GM18867 (cell line): ENCODE measurements at regions not wholly inside any gene's neighbourhood (a gene's known extent, or its start where the extent isn't known, plus 50 kb on each side); places are given as distances from the start of the nearest gene placed in this dataset.

Source experiments
- ATAC-seq: cut with Tn5 transposase; IDR thresholded peaks from one replicate; pipeline ENCODE4 v1.9.1; 2021; ENCODE audit warnings: mild to moderate bottlenecking, moderate library complexity; ENCODE audit not compliant: unreplicated experiment

DNA sequence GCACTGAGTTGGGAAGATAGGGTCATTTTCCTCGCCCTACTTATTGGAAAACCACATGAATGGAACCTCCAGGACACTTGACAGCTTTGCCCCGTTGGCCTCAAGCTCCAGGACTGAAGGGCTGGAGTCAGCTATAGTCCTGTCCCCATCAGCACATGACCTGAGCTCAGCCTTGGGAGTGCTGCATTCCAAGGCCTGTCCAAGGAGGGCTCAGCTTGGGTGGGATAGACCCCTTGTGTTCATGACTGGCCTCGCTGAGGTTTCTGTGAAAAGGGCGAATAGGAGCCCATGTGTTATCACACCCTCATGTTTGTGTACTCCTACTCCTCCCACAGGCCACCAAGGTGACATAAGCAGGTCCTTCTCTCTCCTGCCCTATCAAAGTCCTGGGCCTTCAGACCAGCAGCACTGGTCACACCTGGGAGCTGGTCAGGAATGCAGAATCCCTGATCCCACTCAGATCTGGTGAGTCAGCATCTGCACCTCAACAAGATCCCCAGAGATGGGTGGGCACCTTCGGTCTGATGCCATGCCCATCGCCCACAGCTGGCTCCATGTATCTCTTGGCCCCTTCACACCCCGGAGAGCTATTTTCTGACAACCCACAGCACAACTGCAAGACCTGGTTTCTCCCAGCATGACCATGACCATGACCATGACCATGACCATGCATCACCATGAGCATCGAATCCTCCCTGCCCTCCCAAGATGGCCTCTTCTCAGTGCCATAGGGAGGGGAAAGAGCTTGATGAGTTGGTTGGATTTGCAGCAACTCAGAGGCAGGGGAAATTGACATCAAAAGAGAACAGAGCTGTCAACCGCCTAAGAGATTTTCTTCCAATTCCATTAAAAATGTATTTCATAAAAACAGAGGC, 83.0 kb upstream of the RAB6C start:
- ATAC-seq = no peak

DNA sequence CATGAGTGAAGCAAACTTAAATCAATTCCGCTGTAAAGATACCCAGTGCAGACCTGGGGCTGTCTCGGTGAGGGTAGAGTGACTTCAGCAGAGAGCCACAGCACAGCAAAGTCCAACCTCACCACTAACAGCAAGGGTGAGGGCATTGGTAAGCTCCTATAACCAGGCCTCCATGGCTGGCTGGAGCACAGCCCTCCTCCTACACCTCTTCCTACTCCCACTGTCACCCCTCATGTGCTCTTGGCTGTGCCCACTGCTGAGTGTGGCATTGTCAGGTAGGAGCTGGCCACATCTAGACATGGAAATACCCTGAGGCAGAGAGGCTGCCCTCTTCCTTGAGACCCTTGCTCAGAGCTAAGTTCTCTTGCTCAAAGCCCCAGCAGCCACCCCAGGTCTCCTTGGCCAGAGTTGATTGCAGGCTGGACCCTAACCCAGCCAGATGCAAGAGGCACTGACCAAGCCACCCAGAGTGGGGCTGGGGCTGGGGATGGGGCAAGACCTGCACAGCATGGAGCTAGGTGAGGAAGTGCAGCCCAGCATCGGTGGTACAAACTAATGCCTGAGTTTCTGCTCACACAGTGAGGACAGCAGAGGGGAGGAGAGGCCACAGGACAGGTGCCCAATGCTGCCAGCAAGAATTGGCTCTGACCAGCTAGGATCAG, 77.6 kb upstream of the RAB6C start:
- ATAC-seq = no peak

DNA sequence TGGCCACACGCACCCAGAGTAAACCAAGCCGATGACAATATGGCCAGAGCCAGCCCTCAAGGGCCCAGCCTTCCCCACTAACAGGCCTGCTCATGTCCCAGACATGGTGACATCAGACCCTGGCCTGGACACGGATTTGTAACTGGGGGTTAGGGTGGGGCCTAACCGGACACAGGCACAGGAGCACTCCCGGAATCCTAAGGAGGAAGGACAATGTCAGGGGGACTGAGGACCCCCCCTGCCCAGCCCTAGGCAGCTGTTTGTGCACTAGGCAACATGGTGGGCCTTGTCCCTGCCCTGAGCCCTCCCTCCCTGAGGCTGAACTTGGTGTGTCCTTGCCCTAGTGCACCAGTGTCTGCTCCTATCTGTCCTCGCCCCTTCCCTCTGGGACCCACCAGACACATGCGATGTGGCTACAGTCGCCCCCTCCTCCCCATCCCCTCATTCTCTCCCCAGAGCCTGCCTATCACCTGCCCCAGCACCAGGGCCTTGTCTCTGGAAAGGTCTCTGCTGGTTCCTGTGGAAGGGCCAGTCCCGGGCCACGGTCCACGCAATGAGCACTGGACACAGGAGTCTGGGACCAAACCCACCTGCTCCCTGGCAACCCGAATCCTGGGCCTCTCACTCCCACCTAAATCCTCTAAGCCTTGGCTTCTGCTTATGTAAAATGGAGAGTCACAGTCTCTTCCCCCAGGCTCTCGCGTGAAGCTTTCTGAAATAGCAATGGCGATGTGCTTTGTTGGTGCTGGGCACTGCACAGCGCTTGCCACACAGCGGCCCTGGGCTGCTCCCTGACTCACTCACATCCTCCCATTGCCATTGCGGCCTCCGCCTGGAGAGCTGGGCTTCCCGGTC, 76.5 kb upstream of the RAB6C start:
- no peak for ATAC-seq

DNA sequence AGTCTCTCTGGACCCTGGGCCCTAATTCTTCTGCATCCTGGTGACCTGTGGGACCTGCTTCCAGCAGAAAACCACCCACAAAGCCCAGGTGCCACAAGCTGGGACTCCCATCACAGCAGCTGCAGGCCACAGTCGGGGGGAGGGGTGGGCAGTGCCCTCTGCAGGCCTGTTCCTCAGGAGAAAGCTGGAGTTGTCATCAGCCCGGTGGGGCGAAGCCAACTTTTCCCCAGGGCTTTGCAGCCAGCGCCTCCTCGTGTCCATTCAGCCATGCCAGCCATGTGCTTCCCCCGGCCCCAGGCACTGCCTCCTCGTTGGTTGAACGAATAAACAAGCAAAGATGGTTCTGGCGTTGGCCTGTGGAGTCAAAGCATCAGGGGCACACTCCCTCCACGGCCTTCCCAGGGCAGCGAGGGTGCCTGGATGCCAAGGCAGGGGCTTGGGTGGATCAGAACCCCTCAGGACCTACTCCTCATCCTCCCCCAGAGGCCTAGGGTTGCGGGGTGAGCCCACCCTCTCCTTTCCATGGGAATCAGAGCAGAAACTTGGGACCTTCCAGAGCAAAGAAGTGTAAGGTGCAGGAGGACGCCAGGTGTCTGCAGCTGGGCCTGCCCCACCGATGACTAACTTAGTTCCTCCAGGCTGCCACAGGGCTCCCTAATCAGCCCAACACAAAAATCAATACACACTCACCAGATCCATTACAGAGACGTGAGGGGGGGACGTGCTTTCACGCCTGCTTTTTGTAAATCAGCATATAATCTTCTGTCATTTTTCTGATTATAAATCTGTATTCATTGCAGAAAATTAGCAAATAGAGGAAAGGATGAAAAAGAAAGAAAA, 75.7 kb upstream of the RAB6C start:
- ATAC-seq = no peak

DNA sequence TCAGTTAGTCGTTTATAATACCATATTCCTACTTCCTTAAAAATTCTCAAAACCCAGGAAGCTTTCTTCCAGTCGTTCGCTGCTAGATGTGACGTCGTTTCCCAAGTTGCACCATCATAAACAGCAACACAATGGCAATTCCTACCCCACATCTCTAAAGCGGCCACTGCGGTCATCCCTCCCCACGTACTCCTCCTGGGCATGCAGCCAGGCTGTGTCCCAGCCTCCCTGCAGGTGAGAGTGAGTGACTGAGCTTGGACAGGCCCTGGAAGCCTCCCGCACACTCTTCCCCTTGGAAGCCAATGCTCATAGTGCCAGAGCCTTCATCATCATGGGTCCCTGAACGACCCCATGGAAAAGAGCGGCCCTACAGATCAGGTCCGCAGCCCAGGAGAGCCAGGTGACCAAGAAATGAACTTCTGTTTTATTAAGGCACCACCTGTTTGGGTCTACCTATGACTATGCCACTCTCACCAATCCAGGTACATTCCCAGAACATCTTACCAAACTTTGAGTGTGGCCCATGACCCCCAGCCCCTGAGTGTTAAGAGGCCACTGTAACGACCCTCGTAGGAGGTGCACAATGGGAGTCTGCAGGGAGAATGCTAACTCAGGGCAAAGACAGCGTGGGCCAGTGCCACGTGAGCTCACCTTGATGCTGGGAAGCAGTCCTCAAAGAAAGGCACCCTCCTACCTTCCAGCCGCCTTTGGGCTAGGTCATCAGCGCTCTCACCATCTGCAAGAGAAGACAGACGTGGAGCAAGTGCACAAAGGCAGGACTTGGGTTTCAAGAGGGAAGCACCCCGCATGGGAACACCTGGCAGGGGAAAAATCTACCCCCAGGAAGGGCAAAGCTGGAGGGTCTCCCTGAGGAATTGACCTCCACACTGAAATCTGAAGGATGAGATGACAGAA, 74.7 kb upstream of the RAB6C start:
- ATAC-seq = no peak

DNA sequence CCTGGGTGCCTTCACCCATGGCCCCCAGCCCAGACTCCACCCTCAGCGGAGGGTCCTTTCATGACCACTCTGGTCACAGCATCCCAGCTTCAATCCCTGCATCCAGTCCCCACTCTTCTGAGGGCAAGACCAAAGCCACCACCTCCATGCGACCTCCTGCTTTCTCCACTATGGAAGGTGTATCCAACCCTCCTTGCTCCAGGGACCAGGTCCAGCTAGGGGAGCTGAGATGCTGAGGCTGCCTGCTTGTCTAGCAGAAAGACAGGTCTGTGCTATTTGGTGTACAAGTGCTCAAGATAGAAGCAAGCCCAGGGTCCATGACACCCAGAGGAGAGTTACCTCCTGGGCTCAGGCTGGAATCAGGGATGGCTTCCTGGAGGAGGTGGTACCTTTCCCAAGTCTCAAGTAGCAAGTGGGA, 73.8 kb upstream of the RAB6C start:
- no peak for ATAC-seq

DNA sequence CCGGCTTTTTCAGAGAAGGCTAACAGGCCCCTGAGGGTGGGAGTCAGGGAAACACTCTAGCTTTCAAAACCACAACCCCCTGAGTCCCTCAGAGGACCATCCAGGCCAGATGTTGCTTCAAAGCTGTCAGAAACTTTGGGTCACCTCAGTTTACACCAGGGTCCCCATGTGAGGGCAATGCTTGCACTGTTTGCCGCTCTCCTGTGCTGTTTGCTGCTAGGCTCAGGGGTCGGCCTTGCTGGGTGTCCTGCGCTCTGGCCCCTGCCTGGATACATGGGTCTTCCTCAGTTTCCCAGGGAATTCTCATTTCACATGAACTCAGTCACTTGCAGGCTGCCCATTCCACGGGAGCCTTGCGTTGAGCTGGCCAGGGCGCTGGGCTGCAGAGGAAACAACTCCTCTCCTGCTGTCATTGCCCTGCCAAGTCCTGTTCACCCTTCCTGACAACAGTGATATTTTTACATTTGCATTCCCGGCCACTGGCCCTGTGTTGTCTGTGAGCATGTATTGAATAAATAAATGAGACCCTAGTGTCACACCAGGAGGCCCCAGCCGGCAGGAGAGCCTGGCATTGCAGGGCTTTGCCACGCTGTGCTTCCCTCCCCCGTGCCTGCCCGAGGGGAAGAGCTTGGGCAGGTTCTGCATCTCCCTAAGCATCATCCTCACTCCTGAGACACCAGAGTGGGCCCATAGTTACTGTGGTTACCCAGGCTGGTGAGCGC, 73.2 kb upstream of the RAB6C start:
- ATAC-seq = no peak

DNA sequence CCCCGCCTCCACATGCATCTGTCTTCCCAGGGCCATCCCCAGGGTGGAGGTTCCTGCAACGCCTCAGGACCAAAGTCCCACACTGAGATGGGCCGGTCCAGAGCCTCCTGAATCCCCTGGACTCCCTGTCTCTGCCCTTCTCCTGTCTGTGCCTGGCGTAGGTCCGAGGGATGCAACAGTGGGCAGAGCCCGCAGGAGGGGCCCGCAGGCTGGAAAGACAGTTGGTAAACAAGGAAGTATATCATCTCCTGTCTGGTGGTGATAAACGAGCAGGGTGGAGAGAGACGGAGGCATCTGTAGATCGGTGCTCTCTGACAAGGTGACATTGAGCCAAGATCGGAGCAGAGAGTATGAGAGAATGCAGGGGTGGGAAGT, 72.6 kb upstream of the RAB6C start:
- no peak for ATAC-seq

DNA sequence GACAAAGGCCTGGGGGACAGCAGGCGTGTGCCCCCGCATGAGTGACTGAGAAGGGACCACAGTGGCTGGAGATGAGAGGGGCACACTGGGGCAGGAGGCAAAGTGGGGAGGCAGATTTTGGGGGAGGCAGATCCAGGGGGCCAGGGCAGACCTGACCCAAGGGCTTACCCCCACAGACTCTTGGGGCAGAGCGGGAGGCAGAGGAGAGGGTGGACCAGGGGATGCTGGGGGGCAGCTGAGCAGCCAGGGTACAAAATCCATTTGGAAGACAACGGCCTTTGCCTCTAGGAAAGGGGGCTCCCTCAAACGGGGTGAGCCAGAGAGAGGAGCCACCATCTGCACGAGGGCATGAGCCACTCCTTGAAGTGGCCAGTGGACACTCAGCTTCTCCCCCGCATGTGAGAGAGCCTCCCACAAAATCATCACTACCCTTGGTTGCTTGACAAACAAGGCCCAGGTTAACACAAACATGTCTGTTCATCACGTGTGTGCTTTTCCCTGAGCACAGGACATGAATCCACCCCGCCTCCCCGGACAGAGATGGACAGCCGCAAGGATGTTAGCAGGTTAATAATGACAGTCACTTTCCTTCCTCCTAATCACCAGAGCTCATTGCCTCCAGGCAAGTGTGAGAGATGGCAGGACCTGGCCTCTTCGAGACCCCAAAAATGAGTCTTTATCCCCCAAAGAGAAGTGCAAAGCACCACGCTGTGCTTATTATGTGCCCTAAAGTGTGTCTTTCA, 72.0 kb upstream of the RAB6C start:
- ATAC-seq = no peak

DNA sequence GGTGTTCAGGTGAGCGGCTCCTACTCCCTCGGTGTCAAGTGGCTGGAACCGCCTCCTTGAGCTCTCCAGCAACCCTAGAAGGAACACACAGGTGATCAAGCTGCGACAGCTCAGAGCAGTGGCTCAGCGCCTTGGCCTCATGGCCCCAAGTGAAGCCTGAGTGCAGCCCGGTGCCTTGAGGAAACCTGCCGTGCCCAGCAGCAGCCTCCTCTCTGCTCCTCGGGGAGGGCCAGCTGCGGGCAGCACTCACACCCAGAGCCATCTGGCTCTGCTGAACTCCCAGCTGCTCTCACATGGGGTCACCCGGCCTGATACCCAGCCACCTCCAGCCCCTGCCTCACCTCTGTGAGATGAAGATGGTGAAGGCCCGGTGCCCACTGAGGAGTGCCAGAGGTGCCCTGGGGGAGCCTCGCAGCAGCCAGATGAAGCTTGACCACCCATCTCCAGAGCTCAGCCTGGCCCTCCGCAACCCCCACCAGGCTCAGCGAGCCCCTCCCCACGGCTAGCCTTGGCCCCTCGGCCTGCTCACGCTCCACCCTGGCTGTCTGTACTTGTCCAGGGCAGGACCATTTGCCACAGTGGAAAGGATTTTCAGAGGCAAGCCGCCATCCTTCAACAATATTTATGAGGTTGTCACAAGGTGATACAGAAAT, 70.6 kb upstream of the RAB6C start:
- no peak for ATAC-seq

DNA sequence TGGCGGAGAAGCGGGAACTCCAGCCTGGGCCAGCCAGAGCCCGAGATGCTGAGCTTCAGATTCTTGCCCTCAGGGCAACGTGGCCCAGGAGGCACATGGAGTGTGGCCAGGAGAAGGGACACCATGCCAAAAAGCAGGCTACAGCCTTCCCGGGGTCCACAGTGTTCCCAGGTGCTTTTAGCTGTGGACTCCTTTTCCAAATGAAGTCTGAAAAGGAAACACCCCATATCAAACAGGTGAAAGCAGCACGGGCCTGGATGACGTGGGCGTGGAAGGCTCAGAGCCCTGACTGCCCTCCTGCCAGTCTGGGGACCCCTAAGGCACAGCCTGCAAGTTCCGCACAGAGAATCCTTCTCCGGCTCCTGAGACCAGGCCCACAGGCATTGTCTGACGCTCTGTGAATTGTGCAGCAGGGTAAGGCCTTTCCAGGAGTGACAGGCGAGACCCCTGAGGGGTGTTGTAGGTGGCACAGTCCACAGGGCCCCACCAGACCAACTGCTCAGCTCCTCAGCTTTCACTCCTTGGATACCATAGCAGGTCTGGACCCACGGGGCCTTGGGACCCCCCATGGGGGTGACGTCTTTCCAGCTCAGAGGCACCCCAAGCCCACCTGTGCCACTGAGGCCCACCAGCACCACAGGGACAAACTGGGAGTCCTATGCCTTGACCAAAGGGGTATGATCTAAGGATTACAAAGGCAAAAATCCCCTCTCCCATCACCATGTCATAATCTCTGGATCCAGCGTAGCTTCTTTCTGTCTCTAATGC, 69.6 kb upstream of the RAB6C start:
- no peak for ATAC-seq

DNA sequence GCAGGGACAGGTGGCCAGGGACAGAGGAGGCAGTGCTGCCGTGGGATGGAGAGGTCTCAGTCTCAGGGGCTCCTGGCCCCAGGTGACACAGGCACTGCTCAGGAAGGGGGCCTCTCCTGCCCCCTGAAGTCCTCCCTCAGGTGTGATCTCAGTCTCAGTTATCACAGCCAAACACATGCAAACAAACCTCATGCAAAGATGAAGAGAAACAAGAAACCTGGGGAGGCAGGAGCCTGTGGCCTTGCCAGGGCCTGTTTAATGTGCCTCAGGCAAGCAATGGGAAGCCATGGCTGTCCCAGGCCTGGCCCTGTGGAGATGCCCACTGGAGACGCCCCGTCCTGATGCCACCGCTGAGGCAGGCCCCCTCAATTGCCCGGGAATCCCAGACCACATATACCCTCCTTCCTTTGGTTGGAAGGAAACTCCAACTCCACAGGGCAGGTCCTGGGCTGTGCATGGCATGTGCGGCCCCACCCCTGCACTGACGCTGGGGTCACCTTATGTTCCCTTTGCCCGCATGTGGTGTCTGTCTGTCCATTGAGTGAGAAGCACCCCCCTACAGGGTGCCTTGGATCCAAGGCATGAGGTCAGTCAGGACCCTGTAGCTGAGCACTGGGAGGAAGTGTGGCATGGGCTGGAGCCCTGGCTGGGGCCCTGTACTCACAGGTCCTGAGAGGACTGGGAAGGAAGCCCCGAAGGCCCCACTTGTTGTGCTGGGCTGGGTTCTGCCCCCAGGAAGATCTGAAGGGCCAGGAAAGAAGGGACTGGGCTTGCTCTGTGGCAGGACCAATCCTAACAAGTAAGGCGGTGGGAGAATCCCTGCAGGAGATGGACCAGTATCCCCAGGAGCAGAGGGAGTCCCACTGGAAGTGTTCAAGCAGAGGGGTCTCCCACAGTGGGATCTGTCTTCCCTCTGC, 68.8 kb upstream of the RAB6C start:
- ATAC-seq = no peak

DNA sequence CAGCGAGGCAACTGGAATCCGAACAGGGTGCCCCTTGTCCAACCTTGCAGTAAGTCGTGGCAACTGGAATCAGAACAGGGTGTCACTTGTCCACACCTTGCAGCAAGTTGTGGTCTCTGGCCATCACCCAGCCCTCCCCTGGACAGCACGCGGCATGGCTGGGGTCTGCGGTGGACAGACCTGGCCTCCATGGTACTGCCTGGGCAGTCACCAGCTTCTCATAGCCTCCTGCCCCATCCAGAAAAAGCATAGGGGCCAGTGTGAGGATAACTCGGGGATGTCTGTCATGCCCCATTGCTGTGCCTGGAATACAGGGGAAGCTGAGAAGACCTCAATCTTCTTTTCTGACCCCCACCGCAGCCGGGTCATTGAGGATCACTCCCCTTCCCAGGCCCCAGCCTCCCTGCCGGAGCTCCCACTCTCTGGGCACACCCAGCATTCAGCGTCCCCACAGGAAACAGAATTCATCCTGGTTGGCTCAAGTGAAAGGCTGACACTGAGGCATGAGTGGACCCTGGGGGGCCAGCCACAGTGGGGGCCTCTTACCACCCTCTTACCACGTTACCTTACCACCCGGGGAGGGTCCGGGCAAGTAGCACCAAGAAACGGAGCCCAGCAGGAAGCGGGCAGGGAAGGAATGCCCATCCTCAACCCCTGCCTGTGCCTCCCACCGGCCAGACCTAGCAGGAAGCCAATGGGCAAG, 68.0 kb upstream of the RAB6C start:
- no peak for ATAC-seq

DNA sequence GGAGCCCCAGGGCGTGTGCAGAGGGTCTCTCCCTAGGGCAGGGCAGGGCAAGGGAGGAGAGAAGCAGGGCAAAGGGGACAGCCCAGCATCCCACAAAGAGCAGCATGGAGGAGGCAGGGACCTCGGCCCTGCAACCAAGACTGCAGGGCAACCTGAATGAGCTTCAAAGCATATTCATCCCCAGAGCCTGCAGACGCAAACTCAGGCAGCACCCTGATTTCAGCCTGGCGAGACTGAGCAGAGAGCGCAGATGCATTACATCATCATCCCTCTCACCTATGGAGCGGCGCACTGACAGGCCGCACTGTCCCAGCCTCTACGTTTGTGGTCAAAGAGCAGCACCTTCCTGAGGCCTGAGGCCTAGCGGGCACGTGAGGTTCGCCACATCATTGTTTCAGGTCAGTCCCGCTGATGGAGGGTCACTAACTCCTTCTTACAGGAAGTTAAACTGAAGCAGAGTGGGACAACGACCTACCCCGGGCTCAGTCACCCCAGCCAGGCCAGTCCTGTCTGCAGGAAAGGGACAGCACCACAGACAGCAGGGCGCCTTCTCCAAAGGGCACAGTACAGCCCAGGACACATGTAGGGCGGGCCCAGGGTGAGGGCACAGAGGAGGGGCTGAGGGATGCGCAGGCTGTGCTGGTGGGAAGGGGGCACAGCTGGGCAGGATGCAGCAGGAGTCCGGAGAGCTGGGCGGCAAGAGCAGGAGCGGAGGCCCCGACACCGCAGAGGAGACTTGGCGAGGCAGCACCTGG, 67.2 kb upstream of the RAB6C start:
- no peak for ATAC-seq
